Fibroblast of skin of right biceps (primary cell): ENCODE measurements at regions not wholly inside any gene's neighbourhood (a gene's known extent, or its start where the extent isn't known, plus 50 kb on each side); places are given as distances from the start of the nearest gene placed in this dataset.
"Not testable (repeated sequence)": the region's sequence is repeated elsewhere in the genome, so short reads cannot be mapped to it uniquely, and the experiment has no call there.

Experiments used
- DNase-seq: peaks from one replicate; pipeline ENCODE4 v3.0.0-alpha.2; 2013

- DNase-seq = no peak
Measured at GRCh38 chr4:134999169-134999568, 797.6 kb upstream of the PABPC4L start.

DNA sequence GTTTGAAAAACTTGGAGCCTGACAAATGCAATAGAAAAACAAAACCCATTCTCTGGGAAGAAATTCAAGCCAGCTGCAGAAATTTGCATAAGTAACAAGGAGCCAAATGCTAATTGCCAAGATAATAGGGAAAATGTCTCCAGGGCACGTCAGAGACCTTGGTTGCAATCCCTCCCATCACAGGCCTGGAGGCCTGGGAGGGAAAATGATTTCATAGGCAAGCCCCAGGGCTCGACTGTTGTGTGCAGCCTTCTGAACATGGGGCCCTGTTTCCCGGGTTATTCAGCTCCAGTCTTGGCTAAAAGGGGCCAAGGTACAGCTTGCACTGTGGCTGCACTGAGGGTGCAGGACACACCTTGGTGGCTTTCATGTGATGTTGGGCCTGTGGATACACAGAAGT is 760.4 kb upstream of the PABPC4L start:
- no peak for DNase-seq

DNA sequence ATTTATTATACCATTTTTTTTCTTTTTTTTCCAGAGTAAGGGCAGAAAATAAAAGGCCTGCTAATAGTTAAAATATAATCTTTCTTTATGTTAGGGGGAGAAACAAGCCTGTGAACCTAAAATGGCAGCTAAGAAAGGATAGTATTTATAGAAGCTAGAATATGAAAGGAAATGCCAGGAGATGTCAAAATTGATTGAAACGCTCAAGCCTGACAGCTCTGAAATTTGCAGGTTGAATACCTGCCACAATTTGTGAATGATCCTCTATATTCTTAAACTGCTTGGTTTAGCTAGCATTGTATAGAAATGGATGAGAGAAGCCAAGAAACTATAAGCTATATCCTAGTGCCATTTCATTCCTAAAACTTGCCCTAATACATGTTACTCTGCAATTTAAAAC is 757.3 kb upstream of the PABPC4L start:
- no peak for DNase-seq

DNA sequence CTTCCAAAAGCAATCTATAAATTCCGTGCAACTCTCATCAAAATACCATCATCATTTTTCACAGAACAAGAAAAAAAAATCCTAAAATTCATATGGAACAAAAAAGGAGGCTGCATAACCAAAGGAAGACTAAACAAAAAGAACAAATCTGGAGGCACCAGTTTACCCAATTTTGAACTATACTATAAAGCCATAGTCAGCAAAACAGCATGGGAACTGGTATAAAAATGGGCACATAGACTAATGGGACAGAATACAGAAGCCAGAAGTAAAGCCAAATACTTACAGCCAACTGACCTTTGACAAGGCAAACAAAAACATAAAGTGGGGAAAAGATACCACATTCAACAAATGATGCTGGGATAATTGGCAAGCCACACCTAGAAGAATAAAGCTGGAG is 753.5 kb upstream of the PABPC4L start:
- DNase-seq = no peak

- DNase-seq = no peak
Measured at GRCh38 chr4:134952775-134953174, 751.2 kb upstream of the PABPC4L start.

DNA sequence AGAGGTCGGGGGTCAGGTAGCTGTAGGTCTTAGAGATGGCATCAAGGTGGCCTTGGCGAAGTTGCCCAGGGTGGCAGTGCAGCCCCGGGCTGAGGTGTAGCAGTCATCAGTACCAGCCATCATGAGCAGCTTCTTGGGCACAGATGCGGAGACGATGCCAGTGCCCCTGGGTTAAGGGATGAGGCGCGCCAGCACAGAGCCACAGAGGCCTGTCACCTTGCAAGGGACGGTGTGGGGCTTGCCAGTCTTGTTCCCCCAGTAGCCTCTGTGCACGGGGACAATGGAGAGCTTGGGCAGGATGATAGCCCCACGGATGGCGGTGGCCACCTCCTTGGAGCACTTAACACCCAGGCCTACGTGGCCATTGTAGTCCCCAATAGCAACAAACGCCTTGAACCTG is 750.7 kb upstream of the PABPC4L start:
- no peak for DNase-seq

GRCh38 chr4:134948110-134948642 is 746.6 kb upstream of the PABPC4L start:
- no peak for DNase-seq

- no peak for DNase-seq
Measured at GRCh38 chr4:134944115-134944514, 742.5 kb upstream of the PABPC4L start.

- DNase-seq = no peak
Measured at GRCh38 chr4:134936014-134936413, 734.4 kb upstream of the PABPC4L start.

DNA sequence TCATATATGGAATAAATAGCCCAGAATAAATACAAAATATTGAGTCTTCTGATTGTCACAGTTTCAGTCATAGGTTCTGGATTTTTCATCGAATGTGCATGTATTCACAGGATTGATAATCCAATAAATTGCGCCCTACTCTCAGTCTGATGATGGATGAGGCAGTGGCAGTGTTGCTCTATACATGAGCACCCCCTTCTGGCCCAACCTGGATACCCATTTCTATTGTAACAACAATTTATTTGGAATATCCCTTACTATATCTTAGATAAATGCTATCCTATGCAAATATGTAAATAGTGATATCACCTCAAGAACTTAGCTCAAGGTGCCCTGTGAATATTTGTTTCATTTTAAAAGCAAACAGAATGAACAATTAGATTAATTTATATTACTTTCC is 733.7 kb upstream of the PABPC4L start:
- DNase-seq = peak; percentile 2

DNA sequence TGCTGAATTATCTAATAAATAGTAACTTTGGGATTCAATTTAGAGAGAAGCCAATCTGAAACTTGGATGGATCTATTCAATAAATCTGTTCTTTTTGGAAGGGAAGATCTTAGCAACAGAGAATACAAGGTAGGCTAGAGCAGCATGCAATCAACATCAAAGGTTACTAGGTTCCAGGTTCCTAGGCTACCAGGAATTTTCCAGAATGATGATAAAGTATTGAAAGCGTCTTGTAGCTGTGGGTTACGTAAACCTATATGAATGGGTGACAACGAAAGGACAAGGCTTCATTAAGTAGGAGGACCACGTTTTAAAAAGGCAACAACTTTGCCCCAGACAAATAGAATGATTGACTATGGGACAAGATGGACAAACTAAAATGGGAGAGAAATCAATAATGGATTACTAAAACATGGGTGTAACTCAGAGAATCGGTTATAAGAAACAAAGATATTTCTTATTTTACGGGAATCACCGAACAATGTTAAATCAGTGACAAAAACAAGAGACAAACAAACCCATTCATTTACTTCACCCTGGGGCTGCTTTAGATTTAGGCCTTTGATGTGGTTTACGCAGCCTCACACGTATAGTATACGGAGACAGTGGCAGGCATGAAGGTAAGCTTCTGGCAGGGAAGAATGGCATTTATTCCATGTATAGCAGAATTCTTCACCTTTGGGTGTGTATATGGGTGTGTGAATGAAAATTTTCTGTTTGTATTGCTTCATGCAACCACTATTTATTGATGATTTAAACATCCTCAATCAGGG is 732.6 kb upstream of the PABPC4L start:
- no peak for DNase-seq

DNA sequence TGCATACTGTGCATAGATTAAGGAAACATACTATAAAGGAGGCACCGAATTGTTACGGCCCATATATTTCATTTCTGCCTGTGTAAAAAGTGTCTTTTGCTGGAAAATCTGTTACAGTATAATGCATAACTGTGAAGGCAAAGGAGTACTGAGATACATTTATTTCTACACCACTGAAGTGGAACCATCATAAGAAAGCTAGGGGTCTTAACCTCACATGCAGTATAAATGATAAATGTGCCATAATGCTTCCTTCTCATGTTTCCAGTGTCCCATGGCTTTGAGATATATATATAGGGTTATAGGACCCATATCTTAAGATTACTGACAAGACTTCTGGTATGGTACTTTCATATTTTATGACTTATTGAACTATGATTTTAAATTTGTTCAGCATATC is 713.8 kb upstream of the PABPC4L start:
- no peak for DNase-seq

DNA sequence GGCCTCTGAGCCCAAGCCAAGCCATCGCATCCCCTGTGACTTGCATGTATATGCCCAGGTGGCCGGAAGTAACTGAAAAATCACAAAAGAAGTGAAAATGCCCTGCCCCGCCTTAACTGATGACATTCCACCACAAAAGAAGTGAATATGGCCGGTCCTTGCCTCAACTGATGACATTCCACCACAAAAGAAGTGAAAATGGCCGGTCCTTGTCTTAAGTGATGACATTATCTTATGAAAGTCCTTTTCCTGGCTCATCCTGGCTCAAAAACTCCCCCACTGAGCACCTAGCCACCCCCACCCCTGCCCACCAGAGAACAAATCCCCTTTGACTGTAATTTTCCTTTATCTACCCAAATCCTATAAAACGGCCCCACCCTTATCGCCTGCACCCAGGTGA is 712.7 kb upstream of the PABPC4L start:
- DNase-seq = not testable (repeated sequence)

DNA sequence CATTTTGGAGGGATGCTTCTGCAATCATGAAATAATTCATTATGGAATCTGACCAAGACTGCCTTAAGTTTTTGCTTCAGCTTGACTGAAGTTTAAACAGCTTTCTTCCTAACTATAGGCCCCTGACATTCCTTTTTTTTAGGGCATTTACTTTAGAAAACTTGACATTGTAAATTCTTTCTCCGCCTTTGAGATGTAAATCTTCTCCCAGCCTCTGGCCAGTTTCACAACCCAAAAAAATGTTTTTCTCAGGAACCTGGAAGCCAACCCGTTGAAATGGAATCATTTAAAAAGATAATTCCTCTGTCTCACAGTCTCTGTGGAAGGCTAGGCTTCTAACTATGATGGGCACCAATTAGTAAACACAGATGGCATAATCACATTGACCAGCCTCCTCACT is 710.4 kb upstream of the PABPC4L start:
- DNase-seq = no peak

- peak; percentile 8 for DNase-seq
Measured at GRCh38 chr4:134906404-134907023, 704.9 kb upstream of the PABPC4L start.

- no peak for DNase-seq
Measured at GRCh38 chr4:134905061-134905460, 703.5 kb upstream of the PABPC4L start.

- DNase-seq = no peak
Measured at GRCh38 chr4:134888156-134888555, 686.6 kb upstream of the PABPC4L start.

DNA sequence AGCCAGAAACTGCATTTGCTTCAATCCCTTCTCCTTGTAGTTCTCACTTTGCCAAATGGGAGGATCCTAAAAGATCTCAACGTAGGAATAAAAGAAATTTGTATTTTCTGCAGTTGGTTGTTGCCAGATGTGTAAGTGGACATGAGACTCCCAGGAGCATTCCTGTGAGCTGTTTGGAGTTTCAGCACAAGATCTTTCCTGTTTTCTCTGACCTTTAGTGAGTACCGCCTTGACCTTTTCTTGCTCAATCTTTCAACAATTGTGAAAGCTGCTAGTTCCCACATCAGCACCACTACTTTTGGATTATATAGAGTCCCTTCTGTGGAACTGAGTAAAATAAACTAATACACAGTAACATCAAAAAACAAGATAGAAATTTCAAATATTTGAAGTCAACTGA is 683.8 kb upstream of the PABPC4L start:
- no peak for DNase-seq

- no peak for DNase-seq
Measured at GRCh38 chr4:134883831-134884449, 682.4 kb upstream of the PABPC4L start.

DNA sequence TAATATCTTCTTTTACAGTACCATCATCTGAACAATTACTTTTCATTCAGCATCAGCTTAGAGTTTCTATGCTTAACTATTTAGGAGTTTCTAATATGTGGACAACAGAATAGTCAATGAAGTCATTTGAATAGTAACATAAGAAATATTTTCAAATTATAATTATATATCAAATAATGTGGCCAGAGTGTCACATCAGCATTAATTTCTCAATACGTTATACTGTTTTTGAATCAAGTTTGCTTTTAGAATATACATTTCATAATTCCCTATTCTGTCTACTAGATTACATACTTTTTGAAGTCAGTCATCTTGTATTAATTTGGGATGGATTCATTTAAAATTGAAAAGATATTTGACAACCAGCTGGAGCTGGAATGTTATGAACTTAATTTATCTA is 677.4 kb upstream of the PABPC4L start:
- DNase-seq = no peak

DNA sequence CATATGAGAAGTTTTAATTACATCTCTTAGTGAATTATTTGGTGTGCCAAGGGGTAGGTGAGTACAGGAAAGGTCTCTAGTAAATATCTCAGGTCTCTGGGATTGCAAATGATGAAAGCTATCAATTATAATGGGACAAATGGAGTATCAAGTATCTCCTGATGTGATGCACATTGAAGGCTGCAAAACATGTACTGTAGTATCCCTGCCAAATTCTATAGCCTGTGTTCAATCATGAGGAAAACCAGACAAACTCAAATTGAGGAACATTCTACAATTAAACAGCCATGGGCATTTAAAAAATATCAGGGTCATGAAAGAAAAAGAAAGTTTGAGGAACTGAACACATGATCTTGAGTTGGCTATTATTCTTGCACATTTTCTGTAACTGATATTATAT is 665.4 kb upstream of the PABPC4L start:
- no peak for DNase-seq

- peak; percentile 0 for DNase-seq
Measured at GRCh38 chr4:134865675-134866074, 664.1 kb upstream of the PABPC4L start.

DNA sequence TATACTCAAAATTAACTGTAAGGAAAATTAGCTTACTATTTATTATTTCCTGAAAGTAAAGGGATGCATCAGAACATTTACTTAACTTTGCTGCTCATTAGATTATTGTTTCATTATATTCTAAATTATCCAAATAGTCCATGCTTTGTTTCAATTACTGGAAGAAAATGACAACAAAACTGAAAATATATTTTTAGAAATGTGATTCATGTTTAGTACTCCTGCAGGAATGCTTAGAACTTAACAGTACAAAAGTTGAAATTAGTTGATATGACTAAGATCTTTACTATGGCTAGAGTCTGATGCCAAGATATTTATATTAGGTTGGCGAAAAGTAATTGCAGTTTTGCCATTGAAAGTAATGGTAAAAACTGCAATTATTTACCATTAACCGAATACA is 660.5 kb upstream of the PABPC4L start:
- peak; percentile 38 for DNase-seq

DNA sequence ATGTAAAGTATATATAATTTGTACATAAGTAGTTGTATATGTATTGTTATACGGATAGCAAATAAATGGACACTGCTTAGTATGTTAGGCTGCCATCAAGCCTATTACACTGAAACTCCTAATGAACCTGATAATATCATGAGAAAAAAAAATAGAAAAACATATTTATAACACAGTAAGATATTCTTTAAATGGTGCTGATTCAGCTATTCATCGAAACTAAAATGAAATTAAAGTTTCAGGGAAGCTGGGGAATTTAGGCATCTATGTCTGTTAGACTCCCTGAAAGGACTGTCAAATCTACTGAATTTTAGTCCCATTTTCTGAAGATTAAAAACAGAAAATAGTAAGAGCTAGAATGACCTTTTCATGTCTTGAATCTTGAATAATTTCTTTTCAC is 647.1 kb upstream of the PABPC4L start:
- no peak for DNase-seq
